ENCODE measurements at regions not wholly inside any gene's neighbourhood (a gene's known extent, or its start where the extent isn't known, plus 50 kb on each side); places are given as distances from the start of the nearest gene placed in this dataset.

GRCh38 chr5:160484678-160485077 is 63.0 kb downstream of the PTTG1 start:
- no peak for TF ChIP-seq REST (IDR thresholded peaks at IDR 0.05; ENCODE audit: low read depth)
- no peak for TF ChIP-seq RAD21 (IDR thresholded peaks at IDR 0.05; ENCODE audit: low read depth)
- TF ChIP-seq CEBPB (IDR thresholded peaks at IDR 0.05): no peak
- no peak for TF ChIP-seq YY1 (IDR thresholded peaks at IDR 0.05; ENCODE audit: low read depth)
- no peak for TF ChIP-seq USF1 (IDR thresholded peaks at IDR 0.05)
- no peak for TF ChIP-seq TAF1 (IDR thresholded peaks at IDR 0.05; ENCODE audit: low read depth)
- no peak for TF ChIP-seq MAX (IDR thresholded peaks at IDR 0.05)
- TF ChIP-seq CREB1 (IDR thresholded peaks at IDR 0.05; ENCODE audit: low read depth): no peak
- no peak for TF ChIP-seq TCF12 (IDR thresholded peaks at IDR 0.05; ENCODE audit: low read depth)
- TF ChIP-seq NFIC (IDR thresholded peaks at IDR 0.05): no peak

GRCh38 chr5:160485364-160485969 is 63.8 kb downstream of the PTTG1 start:
- no peak for TF ChIP-seq USF1 (IDR thresholded peaks at IDR 0.05)
- no peak for TF ChIP-seq CREB1 (IDR thresholded peaks at IDR 0.05; ENCODE audit: low read depth)
- no peak for TF ChIP-seq TAF1 (IDR thresholded peaks at IDR 0.05; ENCODE audit: low read depth)
- TF ChIP-seq CEBPB (IDR thresholded peaks at IDR 0.05): no peak
- TF ChIP-seq YY1 (IDR thresholded peaks at IDR 0.05; ENCODE audit: low read depth): no peak
- TF ChIP-seq MAX (IDR thresholded peaks at IDR 0.05): no peak
- no peak for TF ChIP-seq RAD21 (IDR thresholded peaks at IDR 0.05; ENCODE audit: low read depth)
- no peak for TF ChIP-seq ZBTB7A (IDR thresholded peaks at IDR 0.05; ENCODE audit: low read depth)
- TF ChIP-seq EGR1 (IDR thresholded peaks at IDR 0.05): no peak
- TF ChIP-seq REST (IDR thresholded peaks at IDR 0.05; ENCODE audit: low read depth): no peak

- TF ChIP-seq YY1 (IDR thresholded peaks at IDR 0.05; ENCODE audit: low read depth): no peak
- TF ChIP-seq FOXM1 (IDR thresholded peaks at IDR 0.05; ENCODE audit: borderline replicate concordance, low read depth): no peak
- no peak for TF ChIP-seq NFIC (IDR thresholded peaks at IDR 0.05)
- no peak for TF ChIP-seq TAF1 (IDR thresholded peaks at IDR 0.05; ENCODE audit: low read depth)
- no peak for TF ChIP-seq TEAD4 (IDR thresholded peaks at IDR 0.05)
- no peak for TF ChIP-seq TCF12 (IDR thresholded peaks at IDR 0.05; ENCODE audit: low read depth)
- TF ChIP-seq RAD21 (IDR thresholded peaks at IDR 0.05; ENCODE audit: low read depth): no peak
- no peak for TF ChIP-seq EP300 (IDR thresholded peaks at IDR 0.05; ENCODE audit: borderline replicate concordance)
- TF ChIP-seq USF1 (IDR thresholded peaks at IDR 0.05): no peak
- no peak for TF ChIP-seq CEBPB (IDR thresholded peaks at IDR 0.05)
- no peak for TF ChIP-seq EGR1 (IDR thresholded peaks at IDR 0.05)
- TF ChIP-seq REST (IDR thresholded peaks at IDR 0.05; ENCODE audit: low read depth): no peak
Measured at GRCh38 chr5:160486573-160486972, 64.9 kb downstream of the PTTG1 start.
